NCI-H2081 (cell line): ENCODE measurements at regions not wholly inside any gene's neighbourhood (a gene's known extent, or its start where the extent isn't known, plus 50 kb on each side); places are given as distances from the start of the nearest gene placed in this dataset.
A peak's percentile ranks its signal among the peaks of the same experiment; 100 is the strongest.
"Not testable (repeated sequence)": the region's sequence is repeated elsewhere in the genome, so short reads cannot be mapped to it uniquely, and the experiment has no call there.

ENCODE experiments used
- DNase-seq, 2 experiments: peaks; one replicate each; lab custom pipeline; 2025; lab: John Stamatoyannopoulos, UW

- no peak for DNase-seq
Measured at GRCh38 chr6:74041420-74041819, 345.4 kb downstream of the CD109 start.

GRCh38 chr6:74018825-74019224, 322.8 kb downstream of the CD109 start:
- DNase-seq = no peak

GRCh38 chr6:74015427-74015826, 319.4 kb downstream of the CD109 start:
- no peak for DNase-seq

- no peak for DNase-seq
Measured at GRCh38 chr6:74000666-74001490, 304.9 kb downstream of the CD109 start.

- not testable (repeated sequence) for DNase-seq
Measured at GRCh38 chr6:73990609-73991238, 294.7 kb downstream of the CD109 start.

GRCh38 chr6:73989428-73989827, 293.4 kb downstream of the CD109 start:
- no peak for DNase-seq

GRCh38 chr6:73985891-73986290, 289.9 kb downstream of the CD109 start:
- DNase-seq = no peak

- no peak for DNase-seq
Measured at GRCh38 chr6:73984571-73985210, 288.7 kb downstream of the CD109 start.

GRCh38 chr6:73983367-73983766, 287.4 kb downstream of the CD109 start:
- no peak for DNase-seq

- DNase-seq = no peak
Measured at GRCh38 chr6:73980096-73980495, 284.1 kb downstream of the CD109 start.

- DNase-seq = no peak
Measured at GRCh38 chr6:73978330-73978729, 282.3 kb downstream of the CD109 start.

- not testable (repeated sequence) for DNase-seq
Measured at GRCh38 chr6:73972518-73972917, 276.5 kb downstream of the CD109 start.

GRCh38 chr6:73969971-73970970, 274.3 kb downstream of the CD109 start:
- DNase-seq = peak; percentile 11 to 34

GRCh38 chr6:73968221-73968757, 272.3 kb downstream of the CD109 start:
- DNase-seq = no peak

- no peak for DNase-seq
Measured at GRCh38 chr6:73965539-73966029, 269.6 kb downstream of the CD109 start.

GRCh38 chr6:73964241-73964854, 268.3 kb downstream of the CD109 start:
- no peak for DNase-seq

GRCh38 chr6:73962884-73963283, 266.9 kb downstream of the CD109 start:
- no peak for DNase-seq

GRCh38 chr6:73956305-73956704, 260.3 kb downstream of the CD109 start:
- DNase-seq = no peak

GRCh38 chr6:73955800-73956199, 259.8 kb downstream of the CD109 start:
- DNase-seq = no peak

GRCh38 chr6:73954881-73955280, 258.9 kb downstream of the CD109 start:
- no peak for DNase-seq

- DNase-seq = no peak
Measured at GRCh38 chr6:73951183-73951582, 255.2 kb downstream of the CD109 start.
